HG02678 (cell line): ENCODE measurements at regions not wholly inside any gene's neighbourhood (a gene's known extent, or its start where the extent isn't known, plus 50 kb on each side); places are given as distances from the start of the nearest gene placed in this dataset.
A peak's percentile ranks its signal among the peaks of the same experiment; 100 is the strongest.

Experiments
- ATAC-seq: cut with Tn5 transposase; IDR thresholded peaks from one replicate; pipeline ENCODE4 v1.9.1; 2021; ENCODE audit warnings: mild to moderate bottlenecking, moderate library complexity; ENCODE audit not compliant: unreplicated experiment

GRCh38 chr10:31586723-31587638 is 268.0 kb downstream of the ZEB1 start:
- no peak for ATAC-seq

- no peak for ATAC-seq
Observed at GRCh38 chr10:31584876-31585275, 265.9 kb downstream of the ZEB1 start.

- no peak for ATAC-seq
Observed at GRCh38 chr10:31584098-31584631, 265.1 kb downstream of the ZEB1 start.

GRCh38 chr10:31583293-31583692 is 264.3 kb downstream of the ZEB1 start:
- no peak for ATAC-seq

GRCh38 chr10:31582365-31583052 is 263.5 kb downstream of the ZEB1 start:
- no peak for ATAC-seq

- ATAC-seq: peak; percentile 83
Observed at GRCh38 chr10:31581741-31582323, 262.8 kb downstream of the ZEB1 start.

- no peak for ATAC-seq
Observed at GRCh38 chr10:31580646-31581045, 261.6 kb downstream of the ZEB1 start.
